HEK293T (cell line): ENCODE measurements at regions not wholly inside any gene's neighbourhood (a gene's known extent, or its start where the extent isn't known, plus 50 kb on each side); places are given as distances from the start of the nearest gene placed in this dataset.
A peak's percentile ranks its signal among the peaks of the same experiment; 100 is the strongest.

Experiments used
- CTCF ChIA-PET: fragments of 350-600 bp; formaldehyde crosslinking; extraction: SDS; loops from one replicate; lab custom pipeline; 2021; ENCODE audit warnings: antibody characterized with exemption, inconsistent platforms; lab: Yijun Ruan, JAX
- POLR2A ChIA-PET: fragments of 350-600 bp; formaldehyde crosslinking; extraction: SDS; loops from one replicate; lab custom pipeline; 2020; ENCODE audit warnings: antibody characterized with exemption, inconsistent platforms; lab: Yijun Ruan, JAX
- DNase-seq: peaks from one replicate; pipeline ENCODE4 v3.0.0; 2012; ENCODE audit warnings: mixed read lengths; ENCODE audit errors: extremely low spot score
- ARNT ChIP-seq: fragments of 450-650 bp; IDR thresholded peaks from 2 replicates; pipeline ENCODE4 v1.6.1; 2017; ENCODE audit warnings: mild to moderate bottlenecking
- BHLHE40 ChIP-seq: fragments of 450-650 bp; IDR thresholded peaks from 2 replicates; pipeline ENCODE4 v1.6.1; 2016; ENCODE audit warnings: mild to moderate bottlenecking, moderate library complexity, borderline replicate concordance
- CTBP1 ChIP-seq: fragments of 450-650 bp; IDR thresholded peaks from 2 replicates; pipeline ENCODE4 v1.6.1; 2016; ENCODE audit warnings: borderline replicate concordance
- ELF4 ChIP-seq: fragments of 450-650 bp; IDR thresholded peaks from 2 replicates; pipeline ENCODE4 v1.6.1; 2017; ENCODE audit warnings: antibody characterized with exemption
- FOXA1 ChIP-seq: fragments of 450-650 bp; IDR thresholded peaks from 2 replicates; pipeline ENCODE4 v1.6.1; 2016; ENCODE audit warnings: mild to moderate bottlenecking
- FOXK2 ChIP-seq: fragments of 450-650 bp; IDR thresholded peaks from 2 replicates; pipeline ENCODE4 v1.6.1; 2016; ENCODE audit warnings: mild to moderate bottlenecking
- FOXM1 ChIP-seq: fragments of 450-650 bp; IDR thresholded peaks from 2 replicates; pipeline ENCODE4 v1.6.1; 2017; ENCODE audit warnings: mild to moderate bottlenecking, borderline replicate concordance
- HDGF ChIP-seq: fragments of 450-650 bp; IDR thresholded peaks from 2 replicates; pipeline ENCODE4 v1.6.1; 2017; ENCODE audit warnings: antibody characterized with exemption, borderline replicate concordance
- L3MBTL2 ChIP-seq: fragments of 450-650 bp; conservative IDR thresholded peaks from 2 replicates; pipeline ENCODE4 v1.6.1; 2016; ENCODE audit warnings: mild to moderate bottlenecking
- LEF1 ChIP-seq: fragments of 450-650 bp; IDR thresholded peaks from 2 replicates; pipeline ENCODE4 v1.6.1; 2017; ENCODE audit warnings: mild to moderate bottlenecking, borderline replicate concordance
- NFRKB ChIP-seq: fragments of 450-650 bp; IDR thresholded peaks from 2 replicates; pipeline ENCODE4 v1.6.1; 2016; ENCODE audit warnings: mild to moderate bottlenecking, moderate library complexity
- PKNOX1 ChIP-seq: fragments of 450-650 bp; IDR thresholded peaks from 2 replicates; pipeline ENCODE4 v1.6.1; 2016
- SP1 ChIP-seq: fragments of 450-650 bp; IDR thresholded peaks from 2 replicates; pipeline ENCODE4 v1.6.1; 2017
- SUZ12 ChIP-seq: fragments of 450-650 bp; IDR thresholded peaks from 2 replicates; pipeline ENCODE4 v1.6.1; 2016; ENCODE audit warnings: mild to moderate bottlenecking
- TARDBP ChIP-seq: fragments of 450-650 bp; IDR thresholded peaks from 2 replicates; pipeline ENCODE4 v1.6.1; 2016
- ZNF384 ChIP-seq: fragments of 450-650 bp; IDR thresholded peaks from 2 replicates; pipeline ENCODE4 v1.6.1; 2016

DNA sequence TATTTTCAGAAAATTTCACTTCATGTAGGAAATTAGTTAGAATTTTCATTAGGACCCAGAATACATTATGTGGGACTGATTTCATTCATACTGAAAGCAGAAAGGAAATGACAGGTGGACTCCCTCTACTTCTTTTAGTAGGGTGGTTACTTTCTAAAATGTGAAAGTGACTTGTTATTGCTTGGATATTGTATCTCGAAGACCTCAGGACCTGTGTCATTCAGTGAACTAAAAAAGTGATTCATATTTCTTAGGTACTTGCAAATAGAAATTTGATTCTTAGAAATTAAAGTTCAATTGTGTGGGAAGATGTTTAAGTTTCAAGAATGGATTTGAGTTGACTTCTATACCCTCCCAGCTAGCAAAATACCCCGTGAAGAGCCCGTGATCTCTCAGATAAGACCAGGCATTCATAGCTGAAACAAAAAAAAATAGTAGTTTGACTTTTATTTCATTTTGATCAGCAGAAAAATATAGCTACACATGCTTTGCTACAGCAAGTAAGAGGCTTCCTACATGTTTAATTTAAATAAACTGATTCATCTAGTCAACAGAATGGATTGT is 1037.1 kb downstream of the GATA3 start:
- TF ChIP-seq FOXK2: no peak
- POLR2A ChIA-PET: no interaction called here
- no peak for DNase-seq
- CTCF ChIA-PET: no interaction called here

GRCh38 chr10:9096288-9096687 is 1041.8 kb downstream of the GATA3 start:
- no peak for DNase-seq
- CTCF ChIA-PET: no interaction called here
- POLR2A ChIA-PET: no interaction called here
- TF ChIP-seq FOXK2 (no peak), PKNOX1 (0 out of 2 replicates have a peak, but pooled peaks have one; percentile 8), SUZ12 (no peak), FOXA1 (no peak)

DNA sequence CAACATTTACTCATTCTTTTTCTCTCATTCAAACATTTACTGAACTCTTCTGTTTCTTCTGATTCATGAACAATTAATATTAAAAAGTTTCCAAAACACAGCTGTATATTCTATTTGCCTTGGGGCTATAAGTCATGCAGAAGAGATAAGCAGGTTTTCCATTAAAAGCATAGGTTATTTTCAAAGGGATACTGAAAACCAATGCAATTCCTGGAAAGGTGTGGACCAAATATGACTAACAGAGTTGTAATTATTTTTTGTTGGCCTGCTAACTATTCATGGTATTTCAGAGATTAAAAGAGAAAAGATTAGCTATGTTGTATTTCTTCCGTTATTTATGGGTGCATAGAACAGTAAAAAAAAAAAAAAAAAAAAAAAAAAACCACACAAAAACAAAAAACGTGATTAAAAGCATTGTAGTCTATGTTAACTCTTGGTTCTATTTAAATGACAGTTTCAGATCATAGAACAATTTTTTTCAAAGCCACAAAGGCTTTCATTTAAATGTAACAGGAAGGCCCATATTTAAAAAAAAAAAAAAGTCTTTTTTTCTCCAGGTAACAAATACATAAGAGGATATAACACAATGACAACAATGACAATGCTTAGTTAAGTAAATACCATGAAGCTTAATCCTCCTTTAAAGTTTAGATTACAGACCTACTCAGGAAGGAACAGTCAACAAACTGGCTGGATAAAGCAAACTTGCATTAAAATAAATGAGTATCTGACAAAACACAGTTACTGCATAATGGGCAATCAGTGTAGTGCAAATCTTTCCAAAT is 1042.9 kb downstream of the GATA3 start:
- TF ChIP-seq ELF4 (no peak), TARDBP (no peak), FOXA1 (no peak), PKNOX1 (no peak), ZNF384 (peak; percentile 41; the same call in 1 of the 2 replicates), FOXK2 (no peak), FOXM1 (no peak), SP1 (no peak), L3MBTL2 (no peak)
- no peak for DNase-seq
- ChIA-PET POLR2A (no interaction called here), CTCF (interaction anchor here (0.6 kb wide), 1 partner anchor 43 kb away, joined by 4 read pairs; no protein-coding TSS in a partner anchor)

- TF ChIP-seq NFRKB (no peak), CTBP1 (no peak), LEF1 (no peak), ELF4 (no peak)
- ChIA-PET POLR2A (no interaction called here), CTCF (interaction anchor here (0.6 kb wide), 1 partner anchor 43 kb away, joined by 4 read pairs; no protein-coding TSS in a partner anchor)
- no peak for DNase-seq
Observed at GRCh38 chr10:9097991-9098306, 1043.5 kb downstream of the GATA3 start.

DNA sequence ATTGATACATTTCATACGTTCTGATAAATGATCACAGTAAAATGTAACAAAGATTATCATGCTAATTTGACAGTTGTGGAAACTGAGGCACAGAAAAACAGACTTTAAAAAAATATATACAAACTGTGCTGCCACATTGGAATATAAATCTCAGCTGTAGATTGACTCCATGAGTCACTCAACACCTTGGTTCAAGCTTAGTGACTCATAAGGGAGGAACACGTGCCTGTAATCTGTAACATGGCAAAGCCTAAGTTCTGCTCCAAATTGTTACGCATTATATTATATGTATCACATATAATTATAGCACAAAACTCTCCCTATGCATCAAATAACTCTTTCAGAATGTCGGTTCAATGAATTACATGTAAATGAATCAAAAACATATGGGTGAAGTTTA is 1047.5 kb downstream of the GATA3 start:
- CTCF ChIA-PET: no interaction called here
- DNase-seq: no peak
- TF ChIP-seq FOXM1 (no peak), NFRKB (no peak), BHLHE40 (no peak), PKNOX1 (no peak), LEF1 (no peak), ELF4 (no peak), FOXA1 (no peak), ZNF384 (no peak), ARNT (no peak), L3MBTL2 (no peak), SP1 (no peak), TARDBP (no peak), HDGF (no peak), SUZ12 (no peak), CTBP1 (no peak), FOXK2 (no peak)
- POLR2A ChIA-PET: no interaction called here

- peak; percentile 12 for DNase-seq
- ChIA-PET CTCF (no interaction called here), POLR2A (no interaction called here)
- TF ChIP-seq CTBP1 (no peak), ARNT (no peak), SP1 (no peak), LEF1 (no peak), FOXK2 (no peak)
Observed at GRCh38 chr10:9103301-9103700, 1048.8 kb downstream of the GATA3 start.

- ChIA-PET CTCF (no interaction called here), POLR2A (no interaction called here)
- TF ChIP-seq CTBP1 (no peak), LEF1 (no peak), FOXK2 (no peak), TARDBP (no peak), ARNT (no peak), ZNF384 (no peak), L3MBTL2 (no peak), NFRKB (no peak), SP1 (no peak), FOXA1 (no peak), HDGF (no peak), FOXM1 (no peak), BHLHE40 (no peak), SUZ12 (no peak), PKNOX1 (no peak), ELF4 (no peak)
- DNase-seq: no peak
Observed at GRCh38 chr10:9111976-9112375, 1057.5 kb downstream of the GATA3 start.
